Loucy (cell line): ENCODE measurements at regions not wholly inside any gene's neighbourhood (a gene's known extent, or its start where the extent isn't known, plus 50 kb on each side); places are given as distances from the start of the nearest gene placed in this dataset.

Source experiments
- H2AFZ ChIP-seq: fragments of 200-600 bp; sonication (generic); 2 replicates; pipeline ENCODE4 v1.6.0; 2016; ENCODE audit warnings: antibody characterized with exemption, mild to moderate bottlenecking, low read length, moderate library complexity
- H3F3A ChIP-seq: fragments of 200-600 bp; 2 replicates; pipeline ENCODE4 v1.6.0; 2016; ENCODE audit warnings: antibody characterized with exemption, low read depth, mild to moderate bottlenecking
- H3K27me3 ChIP-seq: fragments of 200-600 bp; sonication (generic); 2 replicates; pipeline ENCODE4 v1.6.1; 2014; ENCODE audit warnings: low read length, mild to moderate bottlenecking; ENCODE audit not compliant: insufficient read depth, poor library complexity, severe bottlenecking
- H3K36me3 ChIP-seq: fragments of 200-600 bp; sonication (generic); 2 replicates; pipeline ENCODE4 v1.6.1; 2016; ENCODE audit warnings: low read length; ENCODE audit not compliant: insufficient read depth
- H3K4me1 ChIP-seq: fragments of 200-600 bp; sonication (generic); 2 replicates; pipeline ENCODE4 v1.5.1; 2014; ENCODE audit warnings: low read length, mild to moderate bottlenecking; ENCODE audit not compliant: insufficient read depth, poor library complexity, severe bottlenecking
- H3K4me2 ChIP-seq: fragments of 200-600 bp; sonication (generic); 2 replicates; pipeline ENCODE4 v1.6.0; 2014; ENCODE audit warnings: antibody characterized with exemption, low read length, low read depth, mild to moderate bottlenecking; ENCODE audit not compliant: poor library complexity, severe bottlenecking
- H3K4me3 ChIP-seq: fragments of 200-600 bp; sonication (generic); 2 replicates; pipeline ENCODE4 v1.5.1; 2014; ENCODE audit warnings: low read length, mild to moderate bottlenecking, mixed read lengths; ENCODE audit not compliant: poor library complexity, severe bottlenecking
- H3K79me2 ChIP-seq: fragments of 200-600 bp; sonication (generic); 2 replicates; pipeline ENCODE4 v1.6.1; 2014; ENCODE audit warnings: low read length; ENCODE audit not compliant: insufficient read depth
- H3K9ac ChIP-seq: fragments of 200-600 bp; sonication (generic); 2 replicates; pipeline ENCODE4 v1.6.0; 2014; ENCODE audit warnings: mild to moderate bottlenecking, low read depth, low read length, moderate library complexity; ENCODE audit not compliant: poor library complexity, severe bottlenecking
- H3K9me2 ChIP-seq: fragments of 200-600 bp; sonication (generic); replicated peaks from 2 replicates; pipeline ENCODE4 v1.6.1; 2016; ENCODE audit warnings: low read depth, low read length, mixed read lengths
- H3K9me3 ChIP-seq: fragments of 200-600 bp; sonication (generic); 2 replicates; pipeline ENCODE4 v1.6.1; 2014; ENCODE audit warnings: mild to moderate bottlenecking, antibody characterized with exemption, low read length, low read depth; ENCODE audit not compliant: insufficient read depth
- H4K20me1 ChIP-seq: fragments of 200-600 bp; sonication (generic); 2 replicates; pipeline ENCODE4 v1.6.0; 2014; ENCODE audit warnings: antibody characterized with exemption, low read length, mild to moderate bottlenecking; ENCODE audit not compliant: insufficient read depth, poor library complexity, severe bottlenecking
- CTCF ChIP-seq: fragments of 200-600 bp; sonication (generic); conservative IDR thresholded peaks from 2 replicates; pipeline ENCODE4 v1.5.1; 2014; ENCODE audit warnings: mild to moderate bottlenecking, antibody characterized with exemption, low read length
- EZH2phosphoT487 ChIP-seq: fragments of 200-600 bp; IDR thresholded peaks from 2 replicates; pipeline ENCODE4 v1.6.1; 2018; ENCODE audit warnings: antibody characterized with exemption, mild to moderate bottlenecking, moderate library complexity, borderline replicate concordance

GRCh38 chr6:132198040-132198439 lies 203.2 kb downstream of the MOXD1 start:
- Histone ChIP-seq H3K36me3 (no peaks in the 10 kb centered on the region), H3K27me3 (no peaks in the 10 kb centered on the region), H3F3A (no peaks in the 10 kb centered on the region), H3K9ac (no peak overlapping the region), H2AFZ (no peak overlapping the region), H3K9me2 (no peaks in the 10 kb centered on the region), H3K4me1 (no peaks in the 10 kb centered on the region), H4K20me1 (no peaks in the 10 kb centered on the region), H3K4me2 (no peak overlapping the region), H3K79me2 (no peaks in the 10 kb centered on the region), H3K4me3 (no peak overlapping the region), H3K9me3 (no peaks in the 10 kb centered on the region)
- no peak for TF ChIP-seq CTCF
- no peak for TF ChIP-seq EZH2phosphoT487

- Histone ChIP-seq H3K4me2 (no peak overlapping the region), H3K9ac (no peak overlapping the region), H3F3A (no peaks in the 10 kb centered on the region), H4K20me1 (no peaks in the 10 kb centered on the region), H2AFZ (no peak overlapping the region), H3K9me3 (no peaks in the 10 kb centered on the region), H3K27me3 (no peaks in the 10 kb centered on the region), H3K9me2 (no peaks in the 10 kb centered on the region), H3K4me1 (no peaks in the 10 kb centered on the region), H3K79me2 (no peaks in the 10 kb centered on the region), H3K36me3 (no peaks in the 10 kb centered on the region), H3K4me3 (no peak overlapping the region)
- TF ChIP-seq CTCF = no peak
- TF ChIP-seq EZH2phosphoT487 = no peak
Measured at GRCh38 chr6:132194529-132194928, 206.7 kb downstream of the MOXD1 start.

GRCh38 chr6:132192631-132193030 lies 208.6 kb downstream of the MOXD1 start:
- Histone ChIP-seq H3F3A (no peaks in the 10 kb centered on the region), H3K9ac (no peak overlapping the region)

More at GRCh38 chr6:132192631-132193030, 208.6 kb downstream of the MOXD1 start:
- Histone ChIP-seq H3K27me3 (no peaks in the 10 kb centered on the region), H3K9me3 (no peaks in the 10 kb centered on the region), H3K79me2 (no peaks in the 10 kb centered on the region), H4K20me1 (no peaks in the 10 kb centered on the region), H2AFZ (no peak overlapping the region), H3K9me2 (no peaks in the 10 kb centered on the region), H3K4me2 (no peak overlapping the region), H3K4me1 (no peaks in the 10 kb centered on the region), H3K36me3 (no peaks in the 10 kb centered on the region), H3K4me3 (no peak overlapping the region)
- TF ChIP-seq EZH2phosphoT487 (no peak), CTCF (no peak)
